KMS-11 (cell line): ENCODE measurements at regions not wholly inside any gene's neighbourhood (a gene's known extent, or its start where the extent isn't known, plus 50 kb on each side); places are given as distances from the start of the nearest gene placed in this dataset.

Experiments used
- H2AFZ ChIP-seq: fragments of 200-600 bp; sonication (generic); 2 replicates; pipeline ENCODE4 v1.6.1; 2016; ENCODE audit warnings: antibody characterized with exemption, mixed run types, low read depth
- H3K27ac ChIP-seq: fragments of 200-600 bp; sonication (generic); 2 replicates; pipeline ENCODE4 v1.6.1; 2016; ENCODE audit warnings: mild to moderate bottlenecking, mixed run types
- H3K27me3 ChIP-seq: fragments of 200-600 bp; sonication (generic); 2 replicates; pipeline ENCODE4 v1.6.1; 2017; ENCODE audit warnings: mild to moderate bottlenecking, low read depth, mixed run types, moderate library complexity; ENCODE audit not compliant: insufficient read depth
- H3K36me3 ChIP-seq: fragments of 200-600 bp; sonication (generic); 2 replicates; pipeline ENCODE4 v1.6.1; 2017; ENCODE audit warnings: mild to moderate bottlenecking, mixed run types; ENCODE audit not compliant: insufficient read depth
- H3K4me1 ChIP-seq: fragments of 200-600 bp; sonication (generic); 2 replicates; pipeline ENCODE4 v1.6.1; 2016; ENCODE audit warnings: mild to moderate bottlenecking, low read depth, mixed run types; ENCODE audit not compliant: poor library complexity, severe bottlenecking
- H3K4me2 ChIP-seq: fragments of 200-600 bp; sonication (generic); 2 replicates; pipeline ENCODE4 v1.7.0; 2016; ENCODE audit warnings: mild to moderate bottlenecking, mixed run types
- H3K4me3 ChIP-seq: fragments of 200-600 bp; sonication (generic); IDR thresholded peaks from 2 replicates; pipeline ENCODE4 v1.6.1; 2017; ENCODE audit warnings: low read depth, low read length, mixed read lengths; ENCODE audit not compliant: insufficient read depth
- H3K79me2 ChIP-seq: fragments of 200-600 bp; sonication (generic); 2 replicates; pipeline ENCODE4 v1.6.1; 2016; ENCODE audit warnings: low read depth, mixed run types; ENCODE audit not compliant: insufficient read depth
- H3K9ac ChIP-seq: fragments of 200-600 bp; sonication (generic); 2 replicates; pipeline ENCODE4 v1.6.1; 2016; ENCODE audit warnings: mild to moderate bottlenecking, mixed run types
- H4K20me1 ChIP-seq: fragments of 200-600 bp; sonication (generic); 2 replicates; pipeline ENCODE4 v1.6.1; 2016; ENCODE audit warnings: mild to moderate bottlenecking, mixed run types; ENCODE audit not compliant: insufficient read depth
- CTCF ChIP-seq: fragments of 200-600 bp; sonication (generic); conservative IDR thresholded peaks from 2 replicates; pipeline ENCODE4 v1.6.1; 2017; ENCODE audit warnings: low read depth, mild to moderate bottlenecking, antibody characterized with exemption, low read length, moderate library complexity, mixed read lengths

GRCh38 chr7:123366626-123367025, 166.9 kb upstream of the SLC13A1 start:
- no peaks in the 10 kb centered on the region for H3K36me3 ChIP-seq
- H3K27ac ChIP-seq, result no peak overlapping the region
- no peak overlapping the region for H3K4me2 ChIP-seq
- no peak overlapping the region for H3K9ac ChIP-seq
- no peaks in the 10 kb centered on the region for H3K4me1 ChIP-seq
- no peak overlapping the region for H3K4me3 ChIP-seq
- no peaks in the 10 kb centered on the region for H3K79me2 ChIP-seq
- no peak overlapping the region for H2AFZ ChIP-seq
- H4K20me1 ChIP-seq, result no peaks in the 10 kb centered on the region
- no peaks in the 10 kb centered on the region for H3K27me3 ChIP-seq
- no peak for TF ChIP-seq CTCF

DNA sequence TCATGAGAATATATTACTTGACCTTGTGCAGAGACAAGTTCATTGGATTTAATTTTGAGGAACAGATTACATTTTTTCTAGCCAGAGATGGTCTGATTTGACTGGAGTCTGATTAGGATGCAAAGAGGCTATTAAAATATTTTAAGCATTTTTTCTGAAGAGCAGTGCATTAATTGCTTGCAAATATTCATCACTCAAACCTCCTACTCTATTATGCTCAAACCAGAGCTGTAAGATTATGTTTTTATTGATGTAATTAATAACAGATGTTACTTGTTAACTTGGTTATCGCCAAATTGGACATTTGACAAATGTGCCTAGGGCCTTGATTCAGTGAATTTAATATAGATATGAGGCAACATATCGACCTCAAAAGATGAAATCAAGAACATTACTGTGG, 160.9 kb upstream of the SLC13A1 start:
- Histone ChIP-seq H3K27ac (no peak overlapping the region), H3K4me2 (no peak overlapping the region), H3K27me3 (no peaks in the 10 kb centered on the region), H2AFZ (no peak overlapping the region), H3K4me3 (no peak overlapping the region), H3K4me1 (no peaks in the 10 kb centered on the region), H3K36me3 (no peaks in the 10 kb centered on the region), H4K20me1 (no peaks in the 10 kb centered on the region), H3K79me2 (no peaks in the 10 kb centered on the region), H3K9ac (no peak overlapping the region)
- no peak for TF ChIP-seq CTCF

DNA sequence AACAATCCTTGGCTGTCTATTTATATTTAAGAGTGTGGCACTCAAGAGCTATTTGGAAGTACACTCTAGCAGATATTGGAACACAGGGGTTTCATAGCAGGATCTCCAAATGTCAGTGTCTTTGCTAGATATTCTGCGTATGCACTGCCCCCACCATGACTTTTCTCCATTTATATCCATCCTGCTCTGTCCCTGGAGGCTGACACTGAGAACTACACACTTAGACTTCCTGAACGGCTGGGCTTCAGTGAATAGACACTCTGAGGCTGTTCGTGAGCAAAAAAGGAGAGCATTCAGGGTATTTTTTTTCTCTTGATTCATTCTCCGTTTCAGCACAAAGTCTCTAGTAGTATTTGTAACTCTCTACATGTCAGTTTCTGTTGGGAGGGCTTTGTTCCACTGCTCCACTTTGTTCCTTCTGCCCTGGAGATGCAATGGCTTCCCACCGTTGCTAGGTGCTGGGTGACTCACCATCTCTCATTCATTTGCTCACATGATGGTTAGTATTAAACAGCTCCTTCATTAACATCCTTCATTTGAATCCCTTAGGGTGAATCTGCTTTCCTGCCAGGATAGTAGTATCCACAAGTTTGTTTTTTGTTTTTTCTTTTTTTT, 155.9 kb upstream of the SLC13A1 start:
- Histone ChIP-seq H3K36me3 (no peaks in the 10 kb centered on the region), H3K9ac (no peak overlapping the region), H3K27me3 (no peaks in the 10 kb centered on the region), H3K4me1 (no peaks in the 10 kb centered on the region), H3K4me2 (no peak overlapping the region), H2AFZ (no peak overlapping the region), H4K20me1 (no peaks in the 10 kb centered on the region), H3K27ac (no peak overlapping the region), H3K4me3 (no peak overlapping the region), H3K79me2 (no peaks in the 10 kb centered on the region)
- TF ChIP-seq CTCF, result 0 out of 2 replicates have a peak, but pooled peaks have one; percentile 11

- Histone ChIP-seq H3K36me3 (no peaks in the 10 kb centered on the region), H3K27me3 (no peaks in the 10 kb centered on the region), H3K4me3 (no peak overlapping the region), H2AFZ (no peak overlapping the region), H4K20me1 (no peaks in the 10 kb centered on the region), H3K27ac (no peak overlapping the region), H3K9ac (no peak overlapping the region), H3K4me1 (no peaks in the 10 kb centered on the region), H3K79me2 (no peaks in the 10 kb centered on the region), H3K4me2 (no peak overlapping the region)
- no peak for TF ChIP-seq CTCF
Observed at GRCh38 chr7:123352973-123353372, 153.2 kb upstream of the SLC13A1 start.
